Osteoblast (primary cell): ENCODE measurements at regions not wholly inside any gene's neighbourhood (a gene's known extent, or its start where the extent isn't known, plus 50 kb on each side); places are given as distances from the start of the nearest gene placed in this dataset.

ENCODE experiments used
- DNase-seq: peaks from one replicate; pipeline ENCODE4 v3.0.0; 2011; ENCODE audit warnings: low spot score, mixed read lengths; ENCODE audit not compliant: insufficient read length; ENCODE audit errors: missing footprints
- H2AFZ ChIP-seq: 2 replicates; pipeline ENCODE4 v1.6.0; 2011; ENCODE audit warnings: mild to moderate bottlenecking, low read length
- H3K27ac ChIP-seq: 2 replicates; pipeline ENCODE4 v1.5.1; 2011; ENCODE audit warnings: mild to moderate bottlenecking, low read depth, low read length, moderate library complexity
- H3K27me3 ChIP-seq: 2 replicates; pipeline ENCODE4 v1.6.0; 2012; ENCODE audit warnings: mild to moderate bottlenecking, control low read depth, inconsistent platforms, low read length, moderate library complexity; ENCODE audit not compliant: insufficient read depth
- H3K36me3 ChIP-seq: 2 replicates; pipeline ENCODE4 v1.5.1; 2011; ENCODE audit warnings: mild to moderate bottlenecking, low read length, control low read depth, moderate library complexity; ENCODE audit not compliant: insufficient read depth
- H3K4me1 ChIP-seq: 2 replicates; pipeline ENCODE4 v1.5.1; 2011; ENCODE audit warnings: mild to moderate bottlenecking, low read length, control low read depth, moderate library complexity; ENCODE audit not compliant: insufficient read depth
- H3K4me2 ChIP-seq: 2 replicates; pipeline ENCODE4 v1.6.0; 2011; ENCODE audit warnings: mild to moderate bottlenecking, low read length; ENCODE audit not compliant: insufficient read depth
- H3K4me3 ChIP-seq: fragments of 200-600 bp; sonication (generic); 3 replicates; pipeline ENCODE4 v1.5.1; 2012; ENCODE audit warnings: mild to moderate bottlenecking, low read length, inconsistent platforms; ENCODE audit not compliant: insufficient read depth
- H3K79me2 ChIP-seq: 2 replicates; pipeline ENCODE4 v1.6.0; 2012; ENCODE audit warnings: mild to moderate bottlenecking, low read length, control low read depth, inconsistent platforms; ENCODE audit not compliant: insufficient read depth
- H3K9me3 ChIP-seq: 2 replicates; pipeline ENCODE4 v1.5.1; 2011; ENCODE audit warnings: low read depth, low read length, control low read depth
- H4K20me1 ChIP-seq: 2 replicates; pipeline ENCODE4 v1.6.0; 2012; ENCODE audit warnings: mild to moderate bottlenecking, low read length, control low read depth; ENCODE audit not compliant: insufficient read depth
- TF ChIP-seq, protein P1 (sequence below): IDR thresholded peaks from 2 replicates; pipeline ENCODE4 v1.5.1; 2011; ENCODE audit warnings: mild to moderate bottlenecking, low read depth, low read length, moderate library complexity; ENCODE audit errors: extremely low read depth

DNA sequence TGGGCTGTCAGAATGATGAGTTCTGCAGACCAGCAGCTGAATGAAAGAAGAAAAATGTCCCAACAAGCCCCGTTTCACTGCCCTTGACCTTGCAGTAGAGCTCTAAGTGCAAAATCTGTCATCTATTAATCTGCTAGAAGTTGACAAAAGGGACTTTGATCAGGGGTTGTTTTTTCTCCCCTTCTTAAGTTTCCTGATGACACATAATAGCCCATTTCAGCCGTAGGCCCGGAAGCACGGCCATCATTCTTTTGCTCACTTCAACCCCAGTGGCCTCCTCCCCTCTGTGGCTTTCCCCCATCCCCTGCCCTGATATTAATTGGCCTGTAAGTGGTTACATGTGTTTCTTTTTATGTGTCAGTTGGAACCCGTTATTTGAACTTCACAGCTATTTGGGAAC is 298.9 kb downstream of the RPLP1 start:
- H3K4me2 ChIP-seq, result no peak overlapping the region
- H3K4me1 ChIP-seq, result peaks cover 12% of the 10 kb centered on the region
- no peaks in the 10 kb centered on the region for H3K9me3 ChIP-seq
- H3K27me3 ChIP-seq, result peaks cover 15% of the 10 kb centered on the region
- no peak for DNase-seq
- TF ChIP-seq, protein P1, sequence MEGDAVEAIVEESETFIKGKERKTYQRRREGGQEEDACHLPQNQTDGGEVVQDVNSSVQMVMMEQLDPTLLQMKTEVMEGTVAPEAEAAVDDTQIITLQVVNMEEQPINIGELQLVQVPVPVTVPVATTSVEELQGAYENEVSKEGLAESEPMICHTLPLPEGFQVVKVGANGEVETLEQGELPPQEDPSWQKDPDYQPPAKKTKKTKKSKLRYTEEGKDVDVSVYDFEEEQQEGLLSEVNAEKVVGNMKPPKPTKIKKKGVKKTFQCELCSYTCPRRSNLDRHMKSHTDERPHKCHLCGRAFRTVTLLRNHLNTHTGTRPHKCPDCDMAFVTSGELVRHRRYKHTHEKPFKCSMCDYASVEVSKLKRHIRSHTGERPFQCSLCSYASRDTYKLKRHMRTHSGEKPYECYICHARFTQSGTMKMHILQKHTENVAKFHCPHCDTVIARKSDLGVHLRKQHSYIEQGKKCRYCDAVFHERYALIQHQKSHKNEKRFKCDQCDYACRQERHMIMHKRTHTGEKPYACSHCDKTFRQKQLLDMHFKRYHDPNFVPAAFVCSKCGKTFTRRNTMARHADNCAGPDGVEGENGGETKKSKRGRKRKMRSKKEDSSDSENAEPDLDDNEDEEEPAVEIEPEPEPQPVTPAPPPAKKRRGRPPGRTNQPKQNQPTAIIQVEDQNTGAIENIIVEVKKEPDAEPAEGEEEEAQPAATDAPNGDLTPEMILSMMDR, result no peak
- H4K20me1 ChIP-seq, result no peaks in the 10 kb centered on the region
- no peak overlapping the region for H3K4me3 ChIP-seq
- no peaks in the 10 kb centered on the region for H3K36me3 ChIP-seq
- H3K27ac ChIP-seq, result no peak overlapping the region
- H3K79me2 ChIP-seq, result no peaks in the 10 kb centered on the region
- no peak overlapping the region for H2AFZ ChIP-seq

DNA sequence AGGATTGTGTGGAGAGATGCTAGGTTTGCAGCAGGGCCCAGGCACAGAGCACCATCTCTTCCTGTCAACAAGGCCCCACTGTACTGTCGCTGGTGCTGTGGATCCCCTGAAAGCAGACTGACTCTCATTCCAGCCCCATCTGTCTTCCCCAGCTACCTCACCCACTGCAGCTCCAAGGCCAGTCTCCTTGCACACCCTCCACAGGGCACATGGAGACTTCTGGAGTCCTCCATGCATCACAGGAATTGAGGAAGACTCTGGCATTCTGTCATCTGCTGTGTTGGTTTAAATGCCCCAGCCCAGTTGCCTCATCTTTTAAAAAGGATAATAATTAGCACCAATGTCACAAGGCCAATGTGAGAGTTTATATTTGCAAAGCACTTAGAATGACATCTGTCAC is 301.2 kb downstream of the RPLP1 start:
- H4K20me1 ChIP-seq, result no peaks in the 10 kb centered on the region
- H3K9me3 ChIP-seq, result no peaks in the 10 kb centered on the region
- no peak for DNase-seq
- H3K27ac ChIP-seq, result no peak overlapping the region
- no peaks in the 10 kb centered on the region for H3K36me3 ChIP-seq
- TF ChIP-seq, protein P1, result no peak
- no peak overlapping the region for H3K4me3 ChIP-seq
- no peak overlapping the region for H3K4me2 ChIP-seq
- H3K4me1 ChIP-seq, result peaks cover 21% of the 10 kb centered on the region
- H3K27me3 ChIP-seq, result peaks cover 6% of the 10 kb centered on the region
- H3K79me2 ChIP-seq, result no peaks in the 10 kb centered on the region
- no peak overlapping the region for H2AFZ ChIP-seq

DNA sequence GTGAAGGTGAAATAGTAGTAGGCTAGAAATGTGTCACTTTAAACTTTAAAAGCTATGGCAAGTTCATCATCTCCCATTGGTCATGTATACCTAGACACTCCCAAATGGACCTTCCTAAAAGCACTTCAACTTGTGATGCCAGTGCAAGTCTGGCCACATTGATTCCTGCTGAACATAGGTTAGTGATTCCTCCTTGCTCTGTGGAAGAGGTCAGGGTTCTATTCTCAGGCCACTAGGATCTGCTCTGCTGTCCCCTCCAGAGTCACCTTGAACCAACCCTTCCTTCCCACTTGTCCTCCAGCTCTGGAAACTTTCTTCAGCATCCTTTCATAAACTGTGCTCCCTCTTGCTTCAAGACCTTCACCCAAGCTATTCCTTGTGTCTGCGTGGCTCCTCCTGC is 301.7 kb downstream of the RPLP1 start:
- no peaks in the 10 kb centered on the region for H3K79me2 ChIP-seq
- H4K20me1 ChIP-seq, result no peaks in the 10 kb centered on the region
- TF ChIP-seq, protein P1, result no peak
- H3K36me3 ChIP-seq, result no peaks in the 10 kb centered on the region
- no peak overlapping the region for H3K27ac ChIP-seq
- no peak for DNase-seq
- peaks cover 4% of the 10 kb centered on the region for H3K27me3 ChIP-seq
- no peaks in the 10 kb centered on the region for H3K9me3 ChIP-seq
- no peak overlapping the region for H3K4me2 ChIP-seq
- H3K4me1 ChIP-seq, result peaks cover 25% of the 10 kb centered on the region
- H3K4me3 ChIP-seq, result no peak overlapping the region
- no peak overlapping the region for H2AFZ ChIP-seq

DNA sequence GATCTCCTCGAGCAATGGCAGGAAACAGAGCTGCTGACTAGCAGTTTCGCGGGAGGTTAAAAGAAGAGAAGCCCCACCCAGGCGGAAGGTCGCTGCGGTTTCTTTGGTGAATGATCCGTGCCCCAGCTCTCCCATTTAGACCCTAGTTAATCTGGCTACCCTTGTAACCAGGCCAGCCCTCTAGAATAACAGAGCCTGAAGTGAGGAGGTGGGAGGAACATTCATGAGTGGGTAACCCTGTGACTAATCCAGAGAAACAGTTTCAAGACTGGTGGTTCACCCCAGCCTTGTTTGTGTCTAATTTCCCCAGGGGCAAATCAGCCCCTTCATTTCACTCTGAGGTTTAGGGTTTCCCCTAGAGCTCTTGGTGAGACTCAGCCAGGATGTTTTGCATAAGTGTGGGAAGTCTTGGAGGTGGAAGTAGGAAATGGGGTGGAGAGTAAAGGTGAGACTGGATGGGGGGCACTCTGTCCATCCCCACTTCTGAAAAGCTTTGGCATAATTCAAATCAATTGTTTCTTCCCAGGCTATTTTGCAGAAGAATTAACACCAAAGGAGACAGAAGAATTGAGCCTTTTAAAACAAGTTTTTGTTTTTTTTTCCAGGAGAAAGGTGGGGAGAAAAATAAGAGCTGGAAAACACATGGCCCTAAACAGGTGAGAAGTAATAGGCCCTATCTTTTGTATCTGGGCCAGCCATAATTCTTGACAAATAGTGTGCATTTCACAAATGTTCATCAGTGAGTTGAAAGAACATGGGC is 303.1 kb downstream of the RPLP1 start:
- no peaks in the 10 kb centered on the region for H3K9me3 ChIP-seq
- no peak overlapping the region for H3K4me3 ChIP-seq
- H3K4me2 ChIP-seq, result peak overlapping the region; percentile 30
- no peaks in the 10 kb centered on the region for H3K36me3 ChIP-seq
- no peaks in the 10 kb centered on the region for H3K27me3 ChIP-seq
- H3K27ac ChIP-seq, result no peak overlapping the region
- no peak for DNase-seq
- no peaks in the 10 kb centered on the region for H4K20me1 ChIP-seq
- peaks cover 36% of the 10 kb centered on the region for H3K4me1 ChIP-seq
- H2AFZ ChIP-seq, result no peak overlapping the region
- H3K79me2 ChIP-seq, result no peaks in the 10 kb centered on the region
- TF ChIP-seq, protein P1, result no peak
